ENCODE measurements at regions not wholly inside any gene's neighbourhood (a gene's known extent, or its start where the extent isn't known, plus 50 kb on each side); places are given as distances from the start of the nearest gene placed in this dataset.

DNA sequence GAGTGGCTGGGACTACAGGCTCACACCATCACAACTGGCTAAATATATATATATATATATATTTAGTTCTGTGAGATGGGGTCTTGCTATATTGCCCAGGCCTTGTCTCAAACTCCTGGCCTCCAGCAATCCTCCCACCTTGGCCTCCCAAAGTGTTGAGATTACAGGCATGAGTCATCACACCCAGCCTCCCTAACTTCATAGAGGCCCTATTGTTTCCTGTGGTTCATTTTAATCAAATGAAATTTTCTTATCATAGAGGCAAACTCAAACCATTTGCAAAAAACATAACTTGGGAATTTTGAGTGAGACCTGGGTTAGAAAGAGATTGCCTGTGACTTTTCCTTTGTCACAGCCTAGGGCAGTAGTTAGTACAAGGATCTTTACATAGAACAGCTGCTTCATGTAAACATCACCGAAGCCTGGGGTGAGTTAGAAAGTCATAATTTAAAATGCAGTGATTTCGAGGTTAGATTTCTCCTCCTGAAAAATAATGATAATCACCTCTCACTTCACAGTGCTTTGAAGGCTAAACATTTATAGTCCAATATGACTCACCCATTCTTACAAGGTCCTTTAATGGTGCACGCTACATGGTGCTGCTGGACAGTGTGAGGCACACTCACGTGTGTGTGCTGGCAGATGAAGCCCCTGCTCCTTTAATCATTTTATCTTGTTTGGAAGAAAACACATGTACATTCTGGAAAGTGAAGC, 188.9 kb downstream of the RHOU start:
- Histone ChIP-seq H3K9me2 (replicated peaks; ENCODE audit: insufficient read depth, low read length) (no peaks in the 10 kb centered on the region), H2AFZ (ENCODE audit: low read length) (no peak overlapping the region), H3K4me3 (ENCODE audit: low read length) (no peak overlapping the region), H3K4me2 (ENCODE audit: low read depth, low read length) (no peak overlapping the region), H3K27me3 (replicated peaks; ENCODE audit: insufficient read depth, low read length) (no peaks in the 10 kb centered on the region), H3K79me2 (ENCODE audit: low read length) (no peaks in the 10 kb centered on the region), H3K4me1 (ENCODE audit: low read length) (no peaks in the 10 kb centered on the region), H4K20me1 (ENCODE audit: insufficient read depth, low read length) (no peaks in the 10 kb centered on the region), H3F3A (ENCODE audit: insufficient read depth, low read length) (no peaks in the 10 kb centered on the region), H3K27ac (ENCODE audit: low read length) (no peak overlapping the region), H3K36me3 (replicated peaks; ENCODE audit: insufficient read depth, low read length) (no peaks in the 10 kb centered on the region), H3K9ac (ENCODE audit: low read length) (no peak overlapping the region), H3K9me3 (replicated peaks; ENCODE audit: insufficient read depth, low read length) (no peaks in the 10 kb centered on the region)
- no peak for DNase-seq
- no peak for TF ChIP-seq EZH2phosphoT487 (IDR thresholded peaks at IDR 0.05; ENCODE audit: low read length)
- no peak for TF ChIP-seq EZH2 (optimal IDR thresholded peaks at IDR 0.05; ENCODE audit: low read depth, low read length)

GRCh38 chr1:228925691-228926090, 190.4 kb downstream of the RHOU start:
- no peak for TF ChIP-seq EZH2 (optimal IDR thresholded peaks at IDR 0.05; ENCODE audit: low read depth, low read length)
- no peak for TF ChIP-seq EZH2phosphoT487 (IDR thresholded peaks at IDR 0.05; ENCODE audit: low read length)
- TF ChIP-seq, protein P1, sequence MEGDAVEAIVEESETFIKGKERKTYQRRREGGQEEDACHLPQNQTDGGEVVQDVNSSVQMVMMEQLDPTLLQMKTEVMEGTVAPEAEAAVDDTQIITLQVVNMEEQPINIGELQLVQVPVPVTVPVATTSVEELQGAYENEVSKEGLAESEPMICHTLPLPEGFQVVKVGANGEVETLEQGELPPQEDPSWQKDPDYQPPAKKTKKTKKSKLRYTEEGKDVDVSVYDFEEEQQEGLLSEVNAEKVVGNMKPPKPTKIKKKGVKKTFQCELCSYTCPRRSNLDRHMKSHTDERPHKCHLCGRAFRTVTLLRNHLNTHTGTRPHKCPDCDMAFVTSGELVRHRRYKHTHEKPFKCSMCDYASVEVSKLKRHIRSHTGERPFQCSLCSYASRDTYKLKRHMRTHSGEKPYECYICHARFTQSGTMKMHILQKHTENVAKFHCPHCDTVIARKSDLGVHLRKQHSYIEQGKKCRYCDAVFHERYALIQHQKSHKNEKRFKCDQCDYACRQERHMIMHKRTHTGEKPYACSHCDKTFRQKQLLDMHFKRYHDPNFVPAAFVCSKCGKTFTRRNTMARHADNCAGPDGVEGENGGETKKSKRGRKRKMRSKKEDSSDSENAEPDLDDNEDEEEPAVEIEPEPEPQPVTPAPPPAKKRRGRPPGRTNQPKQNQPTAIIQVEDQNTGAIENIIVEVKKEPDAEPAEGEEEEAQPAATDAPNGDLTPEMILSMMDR (IDR thresholded peaks at IDR 0.05; ENCODE audit: low read length), result no peak
- no peak for DNase-seq
- H3K9ac ChIP-seq (ENCODE audit: low read length), result no peak overlapping the region
- H3K4me2 ChIP-seq (ENCODE audit: low read depth, low read length), result no peak overlapping the region
- H3K27me3 ChIP-seq (replicated peaks; ENCODE audit: insufficient read depth, low read length), result no peaks in the 10 kb centered on the region
- no peaks in the 10 kb centered on the region for H3K4me1 ChIP-seq (ENCODE audit: low read length)
- no peaks in the 10 kb centered on the region for H3F3A ChIP-seq (ENCODE audit: insufficient read depth, low read length)
- H4K20me1 ChIP-seq (ENCODE audit: insufficient read depth, low read length), result no peaks in the 10 kb centered on the region
- H3K9me3 ChIP-seq (replicated peaks; ENCODE audit: insufficient read depth, low read length), result no peaks in the 10 kb centered on the region
- no peaks in the 10 kb centered on the region for H3K36me3 ChIP-seq (replicated peaks; ENCODE audit: insufficient read depth, low read length)
- no peak overlapping the region for H2AFZ ChIP-seq (ENCODE audit: low read length)
- no peaks in the 10 kb centered on the region for H3K9me2 ChIP-seq (replicated peaks; ENCODE audit: insufficient read depth, low read length)
- H3K27ac ChIP-seq (ENCODE audit: low read length), result no peak overlapping the region
- no peak overlapping the region for H3K4me3 ChIP-seq (ENCODE audit: low read length)
- no peaks in the 10 kb centered on the region for H3K79me2 ChIP-seq (ENCODE audit: low read length)

- Histone ChIP-seq H3K9ac (ENCODE audit: low read length) (no peak overlapping the region), H3K9me2 (replicated peaks; ENCODE audit: insufficient read depth, low read length) (no peaks in the 10 kb centered on the region), H3K36me3 (replicated peaks; ENCODE audit: insufficient read depth, low read length) (no peaks in the 10 kb centered on the region), H3K4me2 (ENCODE audit: low read depth, low read length) (no peak overlapping the region), H3K27ac (ENCODE audit: low read length) (no peak overlapping the region), H3K4me3 (ENCODE audit: low read length) (no peak overlapping the region), H4K20me1 (ENCODE audit: insufficient read depth, low read length) (no peaks in the 10 kb centered on the region), H3K27me3 (replicated peaks; ENCODE audit: insufficient read depth, low read length) (no peaks in the 10 kb centered on the region), H2AFZ (ENCODE audit: low read length) (no peak overlapping the region), H3K9me3 (replicated peaks; ENCODE audit: insufficient read depth, low read length) (no peaks in the 10 kb centered on the region), H3F3A (ENCODE audit: insufficient read depth, low read length) (no peaks in the 10 kb centered on the region), H3K4me1 (ENCODE audit: low read length) (no peaks in the 10 kb centered on the region), H3K79me2 (ENCODE audit: low read length) (no peaks in the 10 kb centered on the region)
- TF ChIP-seq EZH2 (optimal IDR thresholded peaks at IDR 0.05; ENCODE audit: low read depth, low read length), result no peak
- no peak for DNase-seq
These were observed 192.1 kb downstream of the RHOU start for GRCh38 chr1:228927421-228927820.

GRCh38 chr1:228927946-228928898, 192.9 kb downstream of the RHOU start:
- H3K4me3 ChIP-seq (ENCODE audit: low read length), result no peak overlapping the region
- DNase-seq, result no peak
- H3K4me1 ChIP-seq (ENCODE audit: low read length), result no peaks in the 10 kb centered on the region
- H3K9me2 ChIP-seq (replicated peaks; ENCODE audit: insufficient read depth, low read length), result no peaks in the 10 kb centered on the region
- no peak for TF ChIP-seq EZH2phosphoT487 (IDR thresholded peaks at IDR 0.05; ENCODE audit: low read length)
- TF ChIP-seq, protein P1 (IDR thresholded peaks at IDR 0.05; ENCODE audit: low read length), result no peak
- no peak for TF ChIP-seq EZH2 (optimal IDR thresholded peaks at IDR 0.05; ENCODE audit: low read depth, low read length)
- H3K79me2 ChIP-seq (ENCODE audit: low read length), result no peaks in the 10 kb centered on the region
- no peak overlapping the region for H2AFZ ChIP-seq (ENCODE audit: low read length)
- H4K20me1 ChIP-seq (ENCODE audit: insufficient read depth, low read length), result no peaks in the 10 kb centered on the region
- no peaks in the 10 kb centered on the region for H3K9me3 ChIP-seq (replicated peaks; ENCODE audit: insufficient read depth, low read length)
- no peaks in the 10 kb centered on the region for H3K27me3 ChIP-seq (replicated peaks; ENCODE audit: insufficient read depth, low read length)
- H3F3A ChIP-seq (ENCODE audit: insufficient read depth, low read length), result no peaks in the 10 kb centered on the region
- H3K27ac ChIP-seq (ENCODE audit: low read length), result no peak overlapping the region
- no peak overlapping the region for H3K9ac ChIP-seq (ENCODE audit: low read length)
- H3K36me3 ChIP-seq (replicated peaks; ENCODE audit: insufficient read depth, low read length), result no peaks in the 10 kb centered on the region
- H3K4me2 ChIP-seq (ENCODE audit: low read depth, low read length), result no peak overlapping the region
